ENCODE measurements at regions not wholly inside any gene's neighbourhood (a gene's known extent, or its start where the extent isn't known, plus 50 kb on each side); places are given as distances from the start of the nearest gene placed in this dataset.

DNA sequence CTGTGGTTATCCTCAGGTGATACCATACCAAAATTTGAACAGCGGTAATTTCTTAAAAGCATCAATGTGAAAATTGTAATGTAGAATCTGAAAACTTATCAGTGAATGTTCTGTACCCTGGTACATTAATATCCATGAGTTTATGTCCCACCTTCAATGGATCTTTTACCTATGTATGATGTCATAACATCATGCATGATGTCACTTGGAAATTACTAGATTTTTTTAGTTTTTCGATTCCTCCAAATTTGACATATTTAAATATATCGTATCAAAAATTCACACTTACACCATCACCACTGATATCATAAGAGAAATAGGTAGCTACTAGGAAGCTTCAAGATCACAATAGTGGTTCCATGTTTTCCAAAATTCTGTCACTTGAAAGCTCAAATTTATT is 95.0 kb upstream of the AKR1E2 start:
- no peaks in the 10 kb centered on the region for H3K36me3 Mint-ChIP-seq (ENCODE audit: insufficient read depth in 1 of 3, low read depth in 3 of 3)
- no peak overlapping the region for H4K91ac ChIP-seq (ENCODE audit: insufficient read length, low read depth, low read length)
- no peak overlapping the region for H2BK5ac ChIP-seq (ENCODE audit: insufficient read length, low read length)
- DNase-seq, result no peak
- H3K4me3 Mint-ChIP-seq, result no peak overlapping the region
- H3K4me1 ChIP-seq (ENCODE audit: insufficient read depth, low read length), result no peaks in the 10 kb centered on the region
- peaks cover 0 to 2% of the 10 kb centered on the region in 2 experiments; a peak in 3 of 5 replicates for H3K9me3 Mint-ChIP-seq
- no peak overlapping the region for H3K9ac ChIP-seq (ENCODE audit: extremely low read depth, insufficient read length, low read length)
- no peak overlapping the region for H3K56ac ChIP-seq (ENCODE audit: insufficient read length, low read depth, low read length)
- no peak overlapping the region for H2BK20ac ChIP-seq (ENCODE audit: low read depth, low read length, poor library complexity, severe bottlenecking)
- TF ChIP-seq CTCF (conservative IDR thresholded peaks at IDR 0.05), result no peak
- no peak overlapping the region for H2BK15ac ChIP-seq (ENCODE audit: low read depth, low read length)
- H3K27ac Mint-ChIP-seq, result no peak overlapping the region
- H3K79me1 ChIP-seq (ENCODE audit: insufficient read depth, low read depth, low read length, poor library complexity, severe bottlenecking), result no peaks in the 10 kb centered on the region
- H3K79me2 ChIP-seq (ENCODE audit: insufficient read depth, low read length), result peaks cover 2% of the 10 kb centered on the region; the same call in 1 of the 2 replicates
- H2BK12ac ChIP-seq (ENCODE audit: insufficient read length, low read depth, low read length), result no peak overlapping the region
- no peak overlapping the region for H3K4me2 ChIP-seq (ENCODE audit: insufficient read depth, insufficient read length, low read length)
- no peaks in the 10 kb centered on the region for H3K4me1 Mint-ChIP-seq
- no peaks in the 10 kb centered on the region for H3K23me2 ChIP-seq (ENCODE audit: insufficient read length, low read depth, low read length, poor library complexity, severe bottlenecking)
- WGBS (ENCODE audit: extremely low coverage, insufficient read length, low lambda C conversion rate), result no CpG with 5 or more reads among the region's 3 CpGs
- H3K27me3 ChIP-seq (ENCODE audit: insufficient read depth, low read length), result no peaks in the 10 kb centered on the region
- no peak overlapping the region for H3K27ac ChIP-seq (ENCODE audit: insufficient read length, low read depth, low read length)
- H3K14ac ChIP-seq (ENCODE audit: insufficient read depth, low read length), result no peak overlapping the region
- H4K8ac ChIP-seq (replicated peaks; ENCODE audit: insufficient read length, low read depth, low read length), result no peak overlapping the region
- no peak overlapping the region for H2BK120ac ChIP-seq (ENCODE audit: low read depth, low read length, poor library complexity, severe bottlenecking)
- no peak overlapping the region for H2AK5ac ChIP-seq (ENCODE audit: insufficient read length, low read length)
- no peaks in the 10 kb centered on the region for H3K9me3 ChIP-seq (ENCODE audit: control insufficient read depth, low read depth, low read length)
- no peak overlapping the region for H3K23ac ChIP-seq (ENCODE audit: insufficient read length, low read depth, low read length)
- H4K20me1 ChIP-seq (ENCODE audit: control insufficient read depth, insufficient read depth, insufficient read length), result no peaks in the 10 kb centered on the region
- H2AFZ ChIP-seq (ENCODE audit: low read length), result no peak overlapping the region
- no peak overlapping the region for H4K5ac ChIP-seq (ENCODE audit: insufficient read length, low read depth, low read length)
- H3K4ac ChIP-seq (ENCODE audit: low read depth, low read length), result no peak overlapping the region
- H3K27me3 Mint-ChIP-seq (ENCODE audit: low read depth), result no peaks in the 10 kb centered on the region
- H3T11ph ChIP-seq (ENCODE audit: low read length), result no peak overlapping the region
- no peak overlapping the region for H3K18ac ChIP-seq (ENCODE audit: insufficient read length, low read depth, low read length)
